ENCODE measurements at regions not wholly inside any gene's neighbourhood (a gene's known extent, or its start where the extent isn't known, plus 50 kb on each side); places are given as distances from the start of the nearest gene placed in this dataset.

- no peak for TF ChIP-seq CTCF (IDR thresholded peaks at IDR 0.05)
- no peak for TF ChIP-seq POLR2A (IDR thresholded peaks at IDR 0.05)
Measured at GRCh38 chr9:73229543-73229942, 77.9 kb downstream of the ANXA1 start.
